GM23338 (cell line): ENCODE measurements at regions not wholly inside any gene's neighbourhood (a gene's known extent, or its start where the extent isn't known, plus 50 kb on each side); places are given as distances from the start of the nearest gene placed in this dataset.

Experiments used
- ATAC-seq: fragments of 200-7000 bp; cut with Tn5 transposase; 3 replicates; pipeline ENCODE4 v1.9.1; 2020
- DNase-seq: peaks from one replicate; pipeline ENCODE4 v3.0.0-alpha.2; 2015; ENCODE audit warnings: low spot score
- H2AFZ ChIP-seq: fragments of 200-600 bp; sonication (generic); 2 replicates; pipeline ENCODE4 v1.8.0; 2016; ENCODE audit warnings: antibody characterized with exemption, mild to moderate bottlenecking, moderate library complexity
- H3F3A ChIP-seq: fragments of 200-600 bp; sonication (generic); replicated peaks from 2 replicates; pipeline ENCODE4 v1.8.0; 2017; ENCODE audit warnings: antibody characterized with exemption, mixed run types, low read depth
- H3K27ac ChIP-seq: fragments of 200-600 bp; sonication (generic); 2 replicates; pipeline ENCODE4 v1.6.1; 2016; ENCODE audit warnings: low read depth
- H3K27me3 ChIP-seq: fragments of 200-600 bp; sonication (generic); 2 replicates; pipeline ENCODE4 v1.8.0; 2016; ENCODE audit warnings: mild to moderate bottlenecking, mixed run types, moderate library complexity; ENCODE audit not compliant: insufficient read depth
- H3K36me3 ChIP-seq: fragments of 200-600 bp; sonication (generic); 2 replicates; pipeline ENCODE4 v1.8.0; 2016; ENCODE audit warnings: mild to moderate bottlenecking; ENCODE audit not compliant: insufficient read depth
- H3K4me1 ChIP-seq: fragments of 200-600 bp; sonication (generic); 2 replicates; pipeline ENCODE4 v1.8.0; 2016; ENCODE audit warnings: mild to moderate bottlenecking, moderate library complexity; ENCODE audit not compliant: insufficient read depth
- H3K4me2 ChIP-seq: fragments of 200-600 bp; sonication (generic); 2 replicates; pipeline ENCODE4 v1.7.1; 2017; ENCODE audit warnings: mixed run types
- H3K4me3 ChIP-seq: fragments of 200-600 bp; sonication (generic); 2 replicates; pipeline ENCODE4 v1.6.1; 2016; ENCODE audit warnings: mixed run types
- H3K79me2 ChIP-seq: fragments of 200-600 bp; sonication (generic); replicated peaks from 2 replicates; pipeline ENCODE4 v1.8.0; 2017; ENCODE audit warnings: mild to moderate bottlenecking; ENCODE audit not compliant: insufficient read depth
- H3K9me2 ChIP-seq: fragments of 200-600 bp; sonication (generic); 2 replicates; pipeline ENCODE4 v1.8.0; 2017; ENCODE audit not compliant: insufficient read depth
- H4K20me1 ChIP-seq: fragments of 200-600 bp; sonication (generic); replicated peaks from 2 replicates; pipeline ENCODE4 v1.8.0; 2017; ENCODE audit warnings: mild to moderate bottlenecking; ENCODE audit not compliant: insufficient read depth
- H3K27ac Mint-ChIP-seq: 2 replicates; pipeline ENCODE4 v1.8.0; 2020; ENCODE audit warnings: inconsistent platforms, mild to moderate bottlenecking, moderate library complexity, mixed read lengths
- H3K27me3 Mint-ChIP-seq: 3 replicates; pipeline ENCODE4 v1.8.0; 2022; ENCODE audit warnings: low read depth, mild to moderate bottlenecking, moderate library complexity, mixed read lengths, inconsistent platforms; ENCODE audit not compliant: insufficient read depth, poor library complexity
- H3K36me3 Mint-ChIP-seq: 3 replicates; pipeline ENCODE4 v1.8.0; 2021; ENCODE audit warnings: low read depth, mild to moderate bottlenecking, inconsistent platforms, moderate library complexity, mixed read lengths
- H3K4me1 Mint-ChIP-seq: 3 replicates; pipeline ENCODE4 v1.8.0; 2020; ENCODE audit warnings: mild to moderate bottlenecking, inconsistent platforms, mixed read lengths
- H3K4me3 Mint-ChIP-seq: 3 replicates; pipeline ENCODE4 v1.8.0; 2021; ENCODE audit warnings: moderate library complexity, mild to moderate bottlenecking, inconsistent platforms, mixed read lengths
- H3K9me3 Mint-ChIP-seq: 3 replicates; pipeline ENCODE4 v1.8.0; 2020; ENCODE audit warnings: moderate library complexity, mild to moderate bottlenecking, inconsistent platforms, mixed read lengths
- CREB1 ChIP-seq: fragments of 250-450 bp; sonication (Bioruptor Pico); IDR thresholded peaks from 2 replicates; pipeline ENCODE4 v1.5.0; 2020; ENCODE audit warnings: low read depth, mild to moderate bottlenecking, moderate library complexity
- EZH2 ChIP-seq: fragments of 200-600 bp; sonication (generic); IDR thresholded peaks from one replicate; pipeline ENCODE4 v1.8.0; 2017; ENCODE audit warnings: antibody characterized with exemption, mild to moderate bottlenecking, low read depth; ENCODE audit not compliant: unreplicated experiment
- EZH2phosphoT487 ChIP-seq: fragments of 200-600 bp; sonication (generic); IDR thresholded peaks from one replicate; pipeline ENCODE4 v1.8.1; 2018; ENCODE audit warnings: antibody characterized with exemption; ENCODE audit not compliant: unreplicated experiment
- JUNB ChIP-seq: IDR thresholded peaks from one replicate; pipeline ENCODE4 v1.6.1; 2016; ENCODE audit warnings: antibody characterized with exemption; ENCODE audit not compliant: unreplicated experiment
- NANOG ChIP-seq: IDR thresholded peaks from 2 replicates; pipeline ENCODE4 v1.6.1; 2016; ENCODE audit warnings: antibody characterized with exemption, borderline replicate concordance
- POLR2AphosphoS5 ChIP-seq: IDR thresholded peaks from 2 replicates; pipeline ENCODE4 v1.6.1; 2016; ENCODE audit warnings: antibody characterized with exemption, low read depth
- STAT1 ChIP-seq: IDR thresholded peaks from one replicate; pipeline ENCODE4 v1.6.1; 2016; ENCODE audit warnings: antibody characterized with exemption; ENCODE audit not compliant: unreplicated experiment
- ZNF114 ChIP-seq: fragments of 250-450 bp; sonication (Bioruptor Pico); IDR thresholded peaks from 2 replicates; pipeline ENCODE4 v1.5.0; 2020; ENCODE audit warnings: mild to moderate bottlenecking, moderate library complexity
- ZNF331 ChIP-seq: fragments of 250-450 bp; sonication (Bioruptor Pico); IDR thresholded peaks from 2 replicates; pipeline ENCODE4 v1.5.0; 2020; ENCODE audit warnings: low read depth, mild to moderate bottlenecking, moderate library complexity
- TF ChIP-seq, protein P1 (sequence below), 2 experiments: fragments of 200-600 bp in 1 of 2; sonication (generic) in 1 of 2; conservative IDR thresholded peaks; 2 replicates each; pipeline versions ENCODE4 v1.5.1 to v1.6.1; 2016 to 2017; ENCODE audit warnings: antibody characterized with exemption in 2 of 2, low read depth in 2 of 2, mild to moderate bottlenecking in 2 of 2, moderate library complexity in 1 of 2
- TF ChIP-seq, protein P2 (sequence below): IDR thresholded peaks from one replicate; pipeline ENCODE4 v1.6.1; 2018; ENCODE audit warnings: antibody characterized with exemption; ENCODE audit not compliant: unreplicated experiment
- TF ChIP-seq, protein P3 (sequence below): IDR thresholded peaks from 2 replicates; pipeline ENCODE4 v1.6.1; 2016; ENCODE audit warnings: antibody characterized with exemption
- TF ChIP-seq, protein P4 (sequence below): fragments of 250-450 bp; sonication (Bioruptor Pico); IDR thresholded peaks from 2 replicates; pipeline ENCODE4 v1.5.0; 2020; ENCODE audit warnings: mild to moderate bottlenecking, moderate library complexity

DNA sequence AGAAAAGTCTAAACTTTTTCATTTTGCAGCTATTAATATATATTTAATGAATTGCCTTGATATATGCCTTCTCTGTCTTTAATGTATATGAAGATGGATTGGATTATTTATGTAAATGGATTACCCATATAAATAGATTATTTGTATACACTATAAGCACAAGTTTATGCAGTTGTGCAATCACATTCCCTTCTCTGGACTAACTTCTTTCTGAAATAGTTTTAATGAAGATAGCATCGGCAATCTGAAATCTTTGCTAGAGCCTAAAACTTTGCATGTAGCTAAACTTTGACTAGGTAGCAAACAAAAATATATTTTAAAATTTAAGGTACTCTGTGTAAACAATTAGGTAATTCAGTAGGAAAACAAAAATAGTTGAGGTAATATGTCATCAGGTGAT, 127.8 kb downstream of the PCDH7 start:
- Histone ChIP-seq H3F3A (no peaks in the 10 kb centered on the region), H3K79me2 (no peaks in the 10 kb centered on the region), H3K9me2 (no peaks in the 10 kb centered on the region), H3K4me2 (no peak overlapping the region), H3K27ac (no peak overlapping the region), H2AFZ (no peak overlapping the region), H4K20me1 (no peaks in the 10 kb centered on the region), H3K4me3 (no peak overlapping the region), H3K36me3 (no peaks in the 10 kb centered on the region), H3K4me1 (peaks cover 20% of the 10 kb centered on the region), H3K27me3 (no peaks in the 10 kb centered on the region)
- Mint-ChIP-seq H3K27ac (no peak overlapping the region), H3K36me3 (no peaks in the 10 kb centered on the region), H3K4me1 (peaks cover 24% of the 10 kb centered on the region), H3K9me3 (no peaks in the 10 kb centered on the region), H3K4me3 (no peak overlapping the region), H3K27me3 (peaks cover 3% of the 10 kb centered on the region)
- DNase-seq (no peak), ATAC-seq (no peak)
- TF ChIP-seq, protein P1, sequence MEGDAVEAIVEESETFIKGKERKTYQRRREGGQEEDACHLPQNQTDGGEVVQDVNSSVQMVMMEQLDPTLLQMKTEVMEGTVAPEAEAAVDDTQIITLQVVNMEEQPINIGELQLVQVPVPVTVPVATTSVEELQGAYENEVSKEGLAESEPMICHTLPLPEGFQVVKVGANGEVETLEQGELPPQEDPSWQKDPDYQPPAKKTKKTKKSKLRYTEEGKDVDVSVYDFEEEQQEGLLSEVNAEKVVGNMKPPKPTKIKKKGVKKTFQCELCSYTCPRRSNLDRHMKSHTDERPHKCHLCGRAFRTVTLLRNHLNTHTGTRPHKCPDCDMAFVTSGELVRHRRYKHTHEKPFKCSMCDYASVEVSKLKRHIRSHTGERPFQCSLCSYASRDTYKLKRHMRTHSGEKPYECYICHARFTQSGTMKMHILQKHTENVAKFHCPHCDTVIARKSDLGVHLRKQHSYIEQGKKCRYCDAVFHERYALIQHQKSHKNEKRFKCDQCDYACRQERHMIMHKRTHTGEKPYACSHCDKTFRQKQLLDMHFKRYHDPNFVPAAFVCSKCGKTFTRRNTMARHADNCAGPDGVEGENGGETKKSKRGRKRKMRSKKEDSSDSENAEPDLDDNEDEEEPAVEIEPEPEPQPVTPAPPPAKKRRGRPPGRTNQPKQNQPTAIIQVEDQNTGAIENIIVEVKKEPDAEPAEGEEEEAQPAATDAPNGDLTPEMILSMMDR (conservative IDR thresholded peaks at IDR 0.05; ENCODE audit: low read depth in 2 of 2), result no peak
- TF ChIP-seq, protein P2, sequence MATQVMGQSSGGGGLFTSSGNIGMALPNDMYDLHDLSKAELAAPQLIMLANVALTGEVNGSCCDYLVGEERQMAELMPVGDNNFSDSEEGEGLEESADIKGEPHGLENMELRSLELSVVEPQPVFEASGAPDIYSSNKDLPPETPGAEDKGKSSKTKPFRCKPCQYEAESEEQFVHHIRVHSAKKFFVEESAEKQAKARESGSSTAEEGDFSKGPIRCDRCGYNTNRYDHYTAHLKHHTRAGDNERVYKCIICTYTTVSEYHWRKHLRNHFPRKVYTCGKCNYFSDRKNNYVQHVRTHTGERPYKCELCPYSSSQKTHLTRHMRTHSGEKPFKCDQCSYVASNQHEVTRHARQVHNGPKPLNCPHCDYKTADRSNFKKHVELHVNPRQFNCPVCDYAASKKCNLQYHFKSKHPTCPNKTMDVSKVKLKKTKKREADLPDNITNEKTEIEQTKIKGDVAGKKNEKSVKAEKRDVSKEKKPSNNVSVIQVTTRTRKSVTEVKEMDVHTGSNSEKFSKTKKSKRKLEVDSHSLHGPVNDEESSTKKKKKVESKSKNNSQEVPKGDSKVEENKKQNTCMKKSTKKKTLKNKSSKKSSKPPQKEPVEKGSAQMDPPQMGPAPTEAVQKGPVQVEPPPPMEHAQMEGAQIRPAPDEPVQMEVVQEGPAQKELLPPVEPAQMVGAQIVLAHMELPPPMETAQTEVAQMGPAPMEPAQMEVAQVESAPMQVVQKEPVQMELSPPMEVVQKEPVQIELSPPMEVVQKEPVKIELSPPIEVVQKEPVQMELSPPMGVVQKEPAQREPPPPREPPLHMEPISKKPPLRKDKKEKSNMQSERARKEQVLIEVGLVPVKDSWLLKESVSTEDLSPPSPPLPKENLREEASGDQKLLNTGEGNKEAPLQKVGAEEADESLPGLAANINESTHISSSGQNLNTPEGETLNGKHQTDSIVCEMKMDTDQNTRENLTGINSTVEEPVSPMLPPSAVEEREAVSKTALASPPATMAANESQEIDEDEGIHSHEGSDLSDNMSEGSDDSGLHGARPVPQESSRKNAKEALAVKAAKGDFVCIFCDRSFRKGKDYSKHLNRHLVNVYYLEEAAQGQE, result no peak
- TF ChIP-seq ZNF331, result no peak
- TF ChIP-seq POLR2AphosphoS5, result no peak
- no peak for TF ChIP-seq ZNF114 (CRISPR knock-in tag)
- no peak for TF ChIP-seq STAT1
- no peak for TF ChIP-seq EZH2
- TF ChIP-seq, protein P3, sequence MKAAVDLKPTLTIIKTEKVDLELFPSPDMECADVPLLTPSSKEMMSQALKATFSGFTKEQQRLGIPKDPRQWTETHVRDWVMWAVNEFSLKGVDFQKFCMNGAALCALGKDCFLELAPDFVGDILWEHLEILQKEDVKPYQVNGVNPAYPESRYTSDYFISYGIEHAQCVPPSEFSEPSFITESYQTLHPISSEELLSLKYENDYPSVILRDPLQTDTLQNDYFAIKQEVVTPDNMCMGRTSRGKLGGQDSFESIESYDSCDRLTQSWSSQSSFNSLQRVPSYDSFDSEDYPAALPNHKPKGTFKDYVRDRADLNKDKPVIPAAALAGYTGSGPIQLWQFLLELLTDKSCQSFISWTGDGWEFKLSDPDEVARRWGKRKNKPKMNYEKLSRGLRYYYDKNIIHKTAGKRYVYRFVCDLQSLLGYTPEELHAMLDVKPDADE, result no peak
- TF ChIP-seq, protein P4, sequence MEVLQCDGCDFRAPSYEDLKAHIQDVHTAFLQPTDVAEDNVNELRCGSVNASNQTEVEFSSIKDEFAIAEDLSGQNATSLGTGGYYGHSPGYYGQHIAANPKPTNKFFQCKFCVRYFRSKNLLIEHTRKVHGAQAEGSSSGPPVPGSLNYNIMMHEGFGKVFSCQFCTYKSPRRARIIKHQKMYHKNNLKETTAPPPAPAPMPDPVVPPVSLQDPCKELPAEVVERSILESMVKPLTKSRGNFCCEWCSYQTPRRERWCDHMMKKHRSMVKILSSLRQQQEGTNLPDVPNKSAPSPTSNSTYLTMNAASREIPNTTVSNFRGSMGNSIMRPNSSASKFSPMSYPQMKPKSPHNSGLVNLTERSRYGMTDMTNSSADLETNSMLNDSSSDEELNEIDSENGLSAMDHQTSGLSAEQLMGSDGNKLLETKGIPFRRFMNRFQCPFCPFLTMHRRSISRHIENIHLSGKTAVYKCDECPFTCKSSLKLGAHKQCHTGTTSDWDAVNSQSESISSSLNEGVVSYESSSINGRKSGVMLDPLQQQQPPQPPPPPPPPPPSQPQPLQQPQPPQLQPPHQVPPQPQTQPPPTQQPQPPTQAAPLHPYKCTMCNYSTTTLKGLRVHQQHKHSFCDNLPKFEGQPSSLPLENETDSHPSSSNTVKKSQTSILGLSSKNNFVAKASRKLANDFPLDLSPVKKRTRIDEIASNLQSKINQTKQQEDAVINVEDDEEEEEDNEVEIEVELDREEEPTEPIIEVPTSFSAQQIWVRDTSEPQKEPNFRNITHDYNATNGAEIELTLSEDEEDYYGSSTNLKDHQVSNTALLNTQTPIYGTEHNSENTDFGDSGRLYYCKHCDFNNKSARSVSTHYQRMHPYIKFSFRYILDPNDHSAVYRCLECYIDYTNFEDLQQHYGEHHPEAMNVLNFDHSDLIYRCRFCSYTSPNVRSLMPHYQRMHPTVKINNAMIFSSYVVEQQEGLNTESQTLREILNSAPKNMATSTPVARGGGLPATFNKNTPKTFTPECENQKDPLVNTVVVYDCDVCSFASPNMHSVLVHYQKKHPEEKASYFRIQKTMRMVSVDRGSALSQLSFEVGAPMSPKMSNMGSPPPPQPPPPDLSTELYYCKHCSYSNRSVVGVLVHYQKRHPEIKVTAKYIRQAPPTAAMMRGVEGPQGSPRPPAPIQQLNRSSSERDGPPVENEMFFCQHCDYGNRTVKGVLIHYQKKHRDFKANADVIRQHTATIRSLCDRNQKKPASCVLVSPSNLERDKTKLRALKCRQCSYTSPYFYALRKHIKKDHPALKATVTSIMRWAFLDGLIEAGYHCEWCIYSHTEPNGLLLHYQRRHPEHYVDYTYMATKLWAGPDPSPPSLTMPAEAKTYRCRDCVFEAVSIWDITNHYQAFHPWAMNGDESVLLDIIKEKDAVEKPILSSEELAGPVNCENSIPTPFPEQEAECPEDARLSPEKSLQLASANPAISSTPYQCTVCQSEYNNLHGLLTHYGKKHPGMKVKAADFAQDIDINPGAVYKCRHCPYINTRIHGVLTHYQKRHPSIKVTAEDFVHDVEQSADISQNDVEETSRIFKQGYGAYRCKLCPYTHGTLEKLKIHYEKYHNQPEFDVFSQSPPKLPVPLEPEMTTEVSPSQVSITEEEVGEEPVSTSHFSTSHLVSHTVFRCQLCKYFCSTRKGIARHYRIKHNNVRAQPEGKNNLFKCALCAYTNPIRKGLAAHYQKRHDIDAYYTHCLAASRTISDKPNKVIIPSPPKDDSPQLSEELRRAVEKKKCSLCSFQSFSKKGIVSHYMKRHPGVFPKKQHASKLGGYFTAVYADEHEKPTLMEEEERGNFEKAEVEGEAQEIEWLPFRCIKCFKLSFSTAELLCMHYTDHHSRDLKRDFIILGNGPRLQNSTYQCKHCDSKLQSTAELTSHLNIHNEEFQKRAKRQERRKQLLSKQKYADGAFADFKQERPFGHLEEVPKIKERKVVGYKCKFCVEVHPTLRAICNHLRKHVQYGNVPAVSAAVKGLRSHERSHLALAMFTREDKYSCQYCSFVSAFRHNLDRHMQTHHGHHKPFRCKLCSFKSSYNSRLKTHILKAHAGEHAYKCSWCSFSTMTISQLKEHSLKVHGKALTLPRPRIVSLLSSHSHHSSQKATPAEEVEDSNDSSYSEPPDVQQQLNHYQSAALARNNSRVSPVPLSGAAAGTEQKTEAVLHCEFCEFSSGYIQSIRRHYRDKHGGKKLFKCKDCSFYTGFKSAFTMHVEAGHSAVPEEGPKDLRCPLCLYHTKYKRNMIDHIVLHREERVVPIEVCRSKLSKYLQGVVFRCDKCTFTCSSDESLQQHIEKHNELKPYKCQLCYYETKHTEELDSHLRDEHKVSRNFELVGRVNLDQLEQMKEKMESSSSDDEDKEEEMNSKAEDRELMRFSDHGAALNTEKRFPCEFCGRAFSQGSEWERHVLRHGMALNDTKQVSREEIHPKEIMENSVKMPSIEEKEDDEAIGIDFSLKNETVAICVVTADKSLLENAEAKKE (CRISPR knock-in tag), result no peak
- TF ChIP-seq EZH2phosphoT487, result no peak
- no peak for TF ChIP-seq CREB1 (CRISPR knock-in tag)
- TF ChIP-seq JUNB, result no peak
- TF ChIP-seq NANOG, result no peak
